ENCODE measurements at regions not wholly inside any gene's neighbourhood (a gene's known extent, or its start where the extent isn't known, plus 50 kb on each side); places are given as distances from the start of the nearest gene placed in this dataset.
"Not testable (repeated sequence)": the region's sequence is repeated elsewhere in the genome, so short reads cannot be mapped to it uniquely, and the experiment has no call there.

DNA sequence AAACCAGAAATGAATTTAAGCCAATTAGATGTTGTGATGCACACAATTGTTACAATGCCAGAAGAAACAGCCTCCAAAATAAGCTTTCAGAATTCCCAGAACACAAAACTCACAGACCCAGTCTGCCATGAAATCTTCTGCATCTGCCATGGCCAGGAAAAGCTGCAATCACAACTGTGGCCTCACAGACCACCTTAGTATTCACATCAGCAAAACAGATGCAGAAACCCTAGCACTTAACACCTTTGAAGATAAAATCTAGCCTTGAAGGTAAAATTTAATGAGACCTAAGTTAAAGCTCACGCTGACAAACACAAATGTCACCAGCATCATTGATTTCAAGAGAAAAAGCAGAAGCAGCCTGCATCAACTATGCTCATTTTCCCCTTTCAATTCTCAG is 566.8 kb upstream of the TMPRSS15 start:
- DNase-seq, result no peak

DNA sequence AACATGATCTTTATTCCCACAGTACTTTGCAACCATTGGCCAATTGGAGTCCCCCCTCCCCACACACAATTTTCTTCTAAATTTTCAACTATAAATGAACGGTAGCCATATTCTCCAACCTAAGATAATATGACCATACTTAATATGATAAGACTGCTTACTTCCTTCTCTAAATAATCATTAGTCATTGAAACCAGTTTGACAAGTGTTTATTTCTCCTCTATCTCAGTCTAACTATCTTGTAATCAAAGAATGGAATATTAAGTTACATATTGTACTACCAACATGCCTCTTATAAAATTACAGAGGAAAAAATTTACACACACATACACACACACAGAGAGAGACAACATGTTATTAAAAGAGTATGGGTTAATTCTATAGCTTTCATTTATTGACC is 567.4 kb upstream of the TMPRSS15 start:
- DNase-seq, result no peak

DNA sequence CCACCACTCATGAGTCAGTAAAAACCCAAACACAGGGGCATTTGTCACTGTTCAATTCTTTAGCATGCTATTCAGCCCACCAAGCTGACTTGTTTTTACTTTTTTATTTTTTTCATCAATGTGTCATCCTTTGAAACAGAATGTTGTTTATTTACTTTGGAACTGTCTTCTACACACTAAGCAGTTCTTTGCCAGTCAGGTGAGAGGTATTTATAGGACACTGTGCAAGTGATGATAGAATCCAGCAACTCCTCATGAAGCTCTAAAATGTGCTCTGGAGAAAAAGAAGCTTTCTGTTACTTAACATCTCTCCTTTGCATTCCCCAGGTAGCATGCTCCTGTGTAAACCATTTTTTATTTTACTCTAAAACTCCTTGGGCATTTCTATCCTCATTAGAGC is 582.0 kb upstream of the TMPRSS15 start:
- no peak for DNase-seq

DNA sequence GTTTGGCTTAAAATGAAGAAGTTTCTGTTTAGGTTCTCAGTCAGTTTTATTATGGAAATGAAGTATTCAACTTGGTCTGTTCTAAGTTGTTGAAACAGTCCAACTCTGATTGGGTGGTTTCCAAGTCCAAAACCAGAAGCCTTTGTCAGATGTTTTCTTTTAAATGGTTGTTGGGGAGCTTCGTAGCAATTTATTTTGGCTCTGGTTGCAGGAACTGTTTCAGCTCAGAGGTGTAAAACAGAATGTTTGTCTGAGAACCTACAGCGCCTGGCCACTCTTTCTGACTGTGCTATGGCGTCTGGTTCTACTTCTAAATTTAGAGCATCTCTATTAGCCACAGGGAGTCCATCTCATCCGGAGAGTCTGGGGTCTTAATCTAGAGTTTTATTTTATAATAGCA is 582.6 kb upstream of the TMPRSS15 start:
- DNase-seq, result no peak

DNA sequence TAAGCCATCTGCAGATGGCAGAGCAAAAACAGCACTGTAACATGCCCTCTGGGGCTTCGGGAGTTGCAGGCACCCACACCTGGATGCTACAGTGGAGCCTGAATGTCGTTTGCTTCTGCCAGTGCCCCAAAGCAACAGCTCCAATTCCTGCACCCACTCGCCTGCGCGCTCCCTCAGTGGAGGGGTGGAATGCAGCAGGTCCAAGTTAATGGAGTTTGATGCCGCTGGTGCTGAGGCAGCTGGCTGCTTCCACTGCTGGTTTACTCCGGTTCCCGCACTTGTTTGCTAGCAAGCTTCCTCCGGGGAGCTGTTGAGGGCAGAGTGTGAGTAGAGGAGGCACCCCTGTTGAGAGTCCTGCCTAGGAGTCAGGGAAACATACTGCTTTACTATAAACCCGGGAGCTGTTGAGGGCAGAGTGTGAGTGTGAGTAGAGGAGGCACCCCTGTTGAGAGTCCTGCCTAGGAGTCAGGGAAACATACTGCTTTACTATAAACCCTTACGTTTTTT is 584.0 kb upstream of the TMPRSS15 start:
- DNase-seq, result no peak

DNA sequence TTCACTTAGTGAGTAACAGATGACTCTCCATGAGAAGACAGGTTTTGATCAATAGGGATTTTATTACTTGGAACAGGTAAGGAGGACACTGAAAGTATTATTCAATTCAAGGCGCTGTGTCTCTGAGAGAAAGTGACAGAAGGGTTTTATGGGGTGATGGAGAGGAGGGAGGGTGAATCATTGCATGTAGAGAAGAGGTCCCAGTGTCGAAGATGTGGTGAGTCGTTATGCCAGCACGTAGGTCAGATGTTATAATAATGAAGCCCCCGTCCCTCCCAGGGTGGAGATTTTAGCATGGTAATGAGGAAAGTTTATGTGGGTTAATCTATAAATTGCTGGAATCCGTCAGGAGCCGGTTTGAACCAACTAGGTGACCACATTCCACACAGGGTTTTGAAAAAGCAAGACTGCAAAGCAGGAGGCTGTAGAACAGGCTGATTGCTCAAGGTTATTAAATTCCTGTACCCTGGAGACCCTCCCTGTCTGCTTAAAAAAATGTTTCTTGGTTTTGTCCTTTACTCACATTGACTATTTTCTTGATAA is 586.4 kb upstream of the TMPRSS15 start:
- DNase-seq, result no peak

DNA sequence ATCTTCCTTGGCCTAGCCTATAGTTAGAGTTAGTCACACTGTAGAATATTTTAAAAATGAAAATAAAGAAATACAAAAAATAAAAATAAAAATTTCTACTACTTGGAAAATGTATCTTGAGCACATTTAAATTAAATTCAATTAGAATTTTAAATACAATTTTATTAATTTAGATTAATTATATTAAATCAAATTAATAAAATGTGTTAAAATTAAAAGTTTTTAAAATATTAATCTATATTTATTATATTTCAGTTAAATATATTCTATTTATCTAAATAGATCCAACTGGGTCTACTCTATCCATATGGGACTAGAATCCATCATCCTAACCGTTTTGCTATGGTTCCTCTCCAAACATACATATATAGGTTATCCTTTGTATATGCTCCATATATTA is 588.3 kb upstream of the TMPRSS15 start:
- DNase-seq, result no peak

DNA sequence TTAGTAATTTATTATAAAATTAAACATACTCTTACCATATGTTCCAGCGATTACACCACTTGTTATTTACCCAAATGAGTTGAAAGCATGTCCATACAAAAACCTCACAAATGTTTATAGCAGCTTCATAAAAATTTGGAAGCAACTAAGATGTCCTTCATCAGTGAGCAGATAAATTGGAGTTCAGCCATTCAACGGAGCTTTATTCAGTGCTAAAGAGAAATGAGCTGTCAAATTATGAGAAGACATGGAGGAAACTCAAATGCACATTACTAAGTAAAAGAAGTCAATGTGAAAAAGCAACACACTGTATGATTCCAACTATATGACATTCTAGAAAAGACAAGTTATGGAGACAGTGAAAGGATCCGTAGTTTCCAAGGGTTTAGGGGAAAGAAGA is 606.7 kb upstream of the TMPRSS15 start:
- no peak for DNase-seq

DNA sequence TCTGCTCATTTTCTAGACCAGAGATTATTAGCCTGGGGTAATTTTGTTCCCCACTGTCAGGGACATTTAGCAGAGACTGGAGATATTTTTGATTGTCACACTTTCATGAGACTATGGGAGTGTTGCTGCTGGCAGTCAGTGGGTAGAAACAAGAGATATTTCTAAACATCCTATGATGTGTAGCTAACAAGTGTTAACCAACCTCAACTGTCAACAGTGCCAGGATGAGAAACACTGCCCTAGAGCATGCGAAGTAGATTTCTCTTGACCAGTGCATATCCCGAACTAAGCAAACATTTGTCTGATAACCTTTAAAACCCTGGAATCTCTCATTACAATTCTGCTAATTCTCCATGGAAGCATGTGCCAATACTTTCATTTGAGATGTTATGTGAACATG is 607.4 kb upstream of the TMPRSS15 start:
- DNase-seq, result no peak

DNA sequence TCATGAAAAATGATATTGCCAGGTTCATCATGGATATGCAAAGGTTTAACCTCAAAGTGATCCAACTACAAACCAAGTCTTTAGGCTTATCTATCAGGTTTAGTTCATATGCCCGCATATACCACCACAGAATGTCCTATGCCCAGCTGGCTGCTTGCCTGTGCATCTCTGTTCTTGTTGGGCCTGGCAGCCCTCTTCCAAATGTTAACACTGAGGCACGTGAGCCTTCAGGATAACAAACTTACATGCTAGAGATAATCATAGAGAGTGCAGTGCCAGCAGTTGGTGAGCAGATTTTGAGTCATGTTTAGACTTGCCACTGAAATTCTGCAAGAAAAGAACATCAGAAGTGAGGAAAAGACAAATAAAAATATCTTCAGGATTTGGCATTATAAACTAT is 607.9 kb upstream of the TMPRSS15 start:
- no peak for DNase-seq

DNA sequence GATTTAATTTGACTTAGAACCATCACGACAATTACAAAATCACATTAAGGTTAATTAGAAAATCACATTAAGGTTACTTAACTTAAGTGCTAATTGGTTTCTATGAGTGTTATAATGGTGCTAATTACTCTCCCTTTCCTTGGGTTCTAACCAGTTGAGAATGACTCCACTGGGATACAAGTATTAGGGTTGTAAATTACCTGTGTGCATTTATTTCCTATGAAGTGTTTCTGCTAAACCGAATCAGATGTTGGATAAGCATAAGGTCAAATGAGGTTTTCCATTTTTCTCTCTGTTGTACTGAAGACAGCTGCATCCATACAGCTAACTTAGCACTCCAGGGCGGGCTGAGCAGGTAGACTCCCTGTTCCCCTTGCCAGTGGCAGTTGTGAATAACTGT is 610.3 kb upstream of the TMPRSS15 start:
- no peak for DNase-seq

DNA sequence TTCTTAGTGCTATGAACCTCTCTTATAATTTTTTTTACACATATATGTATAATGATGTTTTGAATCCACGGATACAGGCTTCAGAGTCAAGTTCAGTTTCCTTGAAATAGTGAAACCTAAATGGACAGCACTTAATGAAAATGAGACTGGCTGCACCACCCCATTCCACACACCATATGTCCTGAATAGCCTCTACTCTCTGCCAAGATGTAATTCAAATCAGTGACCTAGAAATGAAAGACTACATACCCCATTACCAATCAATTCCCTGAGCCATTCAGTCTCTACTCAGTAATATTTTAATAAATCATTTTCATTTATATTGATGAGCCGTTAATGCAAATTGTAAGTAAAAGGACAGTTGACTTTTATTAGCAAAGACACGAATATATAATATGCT is 614.9 kb upstream of the TMPRSS15 start:
- no peak for DNase-seq

DNA sequence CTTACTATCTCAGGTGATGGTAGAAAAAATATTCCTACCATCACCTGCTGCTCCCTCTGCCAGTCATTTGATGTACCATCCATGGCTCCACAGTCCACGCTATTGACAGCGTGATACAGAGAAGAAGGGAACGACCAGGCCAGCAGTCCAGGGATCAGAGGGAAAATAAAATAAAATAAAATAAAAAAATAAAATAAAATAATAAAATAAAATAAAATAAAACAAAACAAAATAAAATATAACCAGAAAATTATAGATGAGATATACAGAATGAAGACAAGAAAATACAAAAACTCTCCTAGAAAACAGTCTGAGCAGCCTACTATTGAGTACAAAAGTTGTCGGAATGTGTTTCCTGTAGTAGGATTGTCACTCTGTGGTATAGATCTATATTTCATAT is 619.4 kb upstream of the TMPRSS15 start:
- no peak for DNase-seq

DNA sequence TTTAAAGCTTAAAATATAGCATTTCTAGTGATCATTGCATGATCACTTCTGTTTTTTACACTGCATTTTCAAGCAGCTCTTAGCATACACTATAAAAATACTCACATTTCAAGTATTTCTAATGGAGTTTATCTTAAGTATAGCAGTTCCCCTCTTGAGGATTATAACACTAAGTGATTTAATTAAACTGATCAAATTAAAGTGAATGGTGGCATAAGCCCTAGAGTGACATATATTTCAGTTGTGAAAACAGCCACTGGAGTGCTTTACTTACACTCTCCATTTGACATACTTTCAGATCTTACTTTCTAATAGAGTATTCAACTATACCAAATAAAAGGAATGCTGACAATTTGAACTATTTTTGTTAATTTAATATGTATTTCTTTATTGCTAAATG is 623.3 kb upstream of the TMPRSS15 start:
- DNase-seq, result no peak

DNA sequence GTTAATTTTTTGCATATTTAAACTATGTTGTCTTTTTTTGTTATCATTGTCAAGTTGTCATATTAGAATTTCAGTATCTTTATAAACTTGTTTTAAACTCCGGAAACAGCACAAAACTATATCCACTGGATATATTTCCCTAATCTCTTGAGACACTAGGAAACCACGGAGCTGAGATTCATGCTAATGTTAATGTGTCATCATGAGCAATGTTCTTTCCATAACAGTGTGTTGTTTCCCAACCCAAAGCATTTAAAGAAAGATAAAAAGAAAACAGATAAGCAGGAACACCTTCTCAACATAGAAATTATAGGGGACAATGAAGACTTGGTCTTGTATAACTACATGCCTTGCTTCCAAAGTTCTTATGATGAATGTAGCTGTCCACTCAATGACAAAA is 626.2 kb upstream of the TMPRSS15 start:
- no peak for DNase-seq

DNA sequence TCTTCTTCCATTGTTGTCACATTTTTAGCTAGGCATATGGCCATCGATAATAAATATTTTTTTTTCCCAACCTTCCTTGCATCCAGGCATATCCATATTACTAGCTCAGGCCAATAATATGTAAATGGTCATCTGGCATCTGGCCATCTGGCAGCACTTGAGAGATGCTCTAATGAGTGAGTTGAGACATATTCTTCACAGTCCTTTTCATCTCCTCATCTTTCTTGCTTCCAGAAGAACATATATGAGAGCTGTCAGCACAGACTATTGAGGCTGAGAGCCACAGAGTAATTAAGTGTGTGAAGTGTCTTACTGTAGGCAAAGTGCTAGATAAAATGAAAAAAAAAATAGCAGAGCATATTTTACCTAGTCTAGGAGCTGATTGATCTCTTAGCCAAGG is 628.4 kb upstream of the TMPRSS15 start:
- DNase-seq, result no peak

DNA sequence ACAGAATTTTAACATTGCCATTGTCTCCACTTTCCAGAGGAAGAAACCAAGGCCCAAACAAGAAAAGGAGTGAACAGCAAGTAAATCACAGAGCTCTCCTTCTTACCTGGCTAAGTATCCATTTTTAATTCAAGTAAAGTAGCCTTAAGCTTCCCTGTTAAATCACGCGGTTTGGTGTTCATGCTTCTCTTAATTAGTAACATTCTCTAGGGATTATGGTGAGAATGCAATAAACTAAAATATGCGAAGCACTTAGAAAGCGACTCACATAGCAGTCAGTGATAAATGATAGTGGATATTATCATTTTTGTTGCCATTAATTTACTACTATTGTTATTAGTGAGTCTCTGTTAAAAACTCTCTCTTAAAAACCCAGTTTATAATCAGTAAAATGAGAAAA is 630.5 kb upstream of the TMPRSS15 start:
- DNase-seq, result no peak

DNA sequence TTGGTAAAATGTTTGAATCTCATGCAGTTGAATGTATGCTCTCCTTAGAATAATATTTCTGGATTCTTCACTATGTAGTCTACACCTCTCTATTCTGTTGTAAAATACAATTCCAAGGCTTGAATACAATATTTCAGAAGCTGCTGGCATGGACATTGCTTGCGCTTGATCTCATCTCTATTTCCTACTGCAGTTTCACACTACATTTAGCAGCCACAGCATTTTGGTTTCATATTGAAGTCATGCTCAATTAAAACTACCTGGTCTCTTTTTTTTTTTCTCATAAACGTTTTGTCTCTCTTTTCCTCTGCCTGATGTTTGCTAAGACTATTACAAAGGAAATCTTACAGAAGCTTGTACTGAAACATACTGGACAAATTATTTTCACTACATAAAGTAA is 631.0 kb upstream of the TMPRSS15 start:
- no peak for DNase-seq

DNA sequence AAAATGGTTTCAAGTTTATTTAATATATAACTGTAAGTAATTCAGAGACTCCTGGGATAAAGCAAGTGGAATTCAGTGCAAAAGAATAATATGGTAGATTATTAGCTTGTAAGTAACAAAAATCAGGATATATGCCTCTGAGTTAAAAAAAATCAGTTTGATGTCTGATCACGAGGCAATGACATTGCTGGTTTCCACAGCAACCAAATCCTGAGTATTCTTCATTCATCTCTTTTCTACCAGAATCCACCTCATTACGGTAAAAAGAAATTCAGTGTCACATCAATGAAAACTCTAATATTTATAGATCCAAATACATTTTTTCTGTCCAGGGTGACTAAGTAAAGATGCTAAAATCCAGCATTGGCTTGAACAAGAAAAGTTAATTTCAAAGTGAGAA is 642.3 kb upstream of the TMPRSS15 start:
- no peak for DNase-seq

DNA sequence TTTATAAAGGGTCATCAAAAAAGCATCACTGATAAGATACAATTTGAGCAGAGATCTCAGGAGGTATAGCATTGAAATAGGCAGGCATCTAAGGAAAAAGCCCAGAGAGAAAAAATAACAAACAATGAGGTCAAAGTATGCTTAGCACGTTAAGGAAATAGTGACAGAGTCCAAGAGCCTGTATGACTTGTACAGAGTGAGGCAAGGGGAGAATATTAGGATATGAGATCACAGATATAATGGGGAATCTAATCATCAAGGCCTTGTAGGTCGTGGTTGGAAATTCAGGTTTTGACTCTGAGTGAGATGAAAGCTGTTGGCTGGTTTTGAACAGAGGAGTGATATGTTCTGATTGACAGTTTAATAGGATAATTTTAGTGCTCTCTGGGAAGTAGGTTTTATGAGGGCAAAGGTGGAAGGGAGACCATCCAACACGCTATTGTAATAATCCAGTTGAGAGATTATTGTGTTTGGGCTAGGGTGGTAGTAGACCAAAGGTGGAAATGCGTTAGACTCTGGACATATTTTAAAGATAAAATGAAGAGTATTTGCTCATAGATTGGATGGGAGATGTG is 644.6 kb upstream of the TMPRSS15 start:
- no peak for DNase-seq

DNA sequence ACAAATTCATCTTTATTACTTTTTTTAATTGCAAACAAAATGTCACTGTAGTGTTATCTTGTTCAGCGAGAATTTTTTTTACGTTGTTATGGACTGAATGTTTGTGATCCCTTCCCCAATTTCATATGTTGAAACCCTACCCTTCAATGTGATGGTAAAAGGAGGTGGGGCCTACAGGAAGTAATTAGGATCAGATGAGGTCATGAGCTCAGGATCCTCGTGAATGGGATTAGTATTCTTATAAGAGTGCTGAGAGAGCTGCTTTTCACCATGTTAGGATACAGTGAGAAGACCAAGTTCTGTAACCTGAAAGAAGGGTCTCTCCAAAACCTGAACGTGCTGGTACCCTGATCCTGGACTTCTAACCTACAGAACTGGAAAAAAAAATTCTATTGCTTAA is 646.0 kb upstream of the TMPRSS15 start:
- DNase-seq, result no peak

DNA sequence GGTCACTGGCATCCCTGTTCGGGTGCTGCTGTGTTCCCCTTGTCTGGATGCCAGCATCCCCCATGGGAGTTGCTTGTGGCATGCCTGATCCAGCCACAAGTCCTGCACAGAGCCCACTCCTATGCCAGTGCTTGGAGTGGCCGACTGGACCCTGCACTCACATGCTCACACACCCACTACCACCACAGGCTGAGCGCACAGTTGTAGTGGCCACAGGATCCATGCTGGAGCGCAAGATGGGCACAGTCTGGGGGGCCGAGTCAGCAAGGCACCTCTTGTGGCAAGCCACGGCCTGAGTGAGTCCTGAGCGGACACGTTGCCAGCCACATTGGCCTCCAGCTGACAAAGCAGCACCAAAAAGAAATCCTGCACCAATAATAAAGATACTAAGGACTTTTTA is 661.6 kb upstream of the TMPRSS15 start:
- no peak for DNase-seq

DNA sequence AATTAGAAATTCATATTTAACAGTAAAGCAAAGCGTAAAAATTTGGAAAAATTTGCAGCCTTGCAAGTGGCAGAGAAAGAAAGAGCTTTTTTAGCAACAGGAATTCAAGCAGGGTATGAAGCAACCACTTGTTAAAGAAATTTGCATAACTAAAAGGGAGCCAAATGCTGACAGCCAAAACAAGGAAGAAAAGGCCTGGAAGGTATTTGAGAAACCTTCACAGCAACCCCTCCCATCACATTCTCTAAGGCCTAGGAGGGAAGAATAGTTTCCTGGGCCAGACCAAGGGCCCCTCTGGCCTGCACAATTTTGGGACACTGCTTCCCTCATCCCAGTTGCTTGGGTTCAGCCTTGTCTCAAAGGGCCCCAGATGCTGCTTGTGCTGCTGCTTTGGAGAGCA is 672.4 kb upstream of the TMPRSS15 start:
- DNase-seq, result no peak

DNA sequence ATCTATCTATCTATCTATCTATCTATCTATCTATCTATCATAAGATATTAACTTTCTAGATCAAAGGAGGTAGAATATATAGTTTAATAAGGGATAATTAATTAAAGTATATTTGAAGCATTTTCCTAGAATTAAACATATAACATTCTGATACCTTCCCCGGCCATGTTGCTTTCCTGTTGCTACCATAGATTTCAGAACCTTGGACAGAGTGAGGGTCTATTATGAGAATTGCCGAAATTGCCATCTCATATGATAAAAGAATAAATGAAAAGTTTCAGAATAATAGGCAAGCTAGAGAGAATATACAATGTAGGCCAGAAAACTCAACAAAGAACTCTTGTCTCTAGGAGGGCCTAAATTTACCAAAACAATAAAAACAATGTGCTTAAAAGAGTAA is 706.1 kb upstream of the TMPRSS15 start:
- DNase-seq, result no peak

DNA sequence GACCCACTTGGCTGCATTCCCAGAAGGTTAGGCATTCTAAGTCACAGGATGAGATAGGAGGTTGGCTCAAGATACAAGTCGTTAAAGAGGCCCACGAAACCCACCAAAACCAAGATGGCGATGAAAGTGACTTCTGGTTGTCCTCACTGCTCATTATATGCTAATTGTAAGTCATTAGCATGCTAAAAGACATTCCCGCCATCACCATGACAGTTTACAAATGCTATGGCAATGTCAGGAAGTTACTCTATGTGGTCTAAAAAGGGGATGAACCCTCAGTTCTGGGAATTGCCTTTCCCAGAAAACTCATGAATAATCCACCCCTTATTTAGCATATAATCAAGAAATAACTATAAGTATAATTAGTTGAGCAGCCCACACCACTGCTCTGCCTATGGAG is 715.7 kb upstream of the TMPRSS15 start:
- DNase-seq, result not testable (repeated sequence)

DNA sequence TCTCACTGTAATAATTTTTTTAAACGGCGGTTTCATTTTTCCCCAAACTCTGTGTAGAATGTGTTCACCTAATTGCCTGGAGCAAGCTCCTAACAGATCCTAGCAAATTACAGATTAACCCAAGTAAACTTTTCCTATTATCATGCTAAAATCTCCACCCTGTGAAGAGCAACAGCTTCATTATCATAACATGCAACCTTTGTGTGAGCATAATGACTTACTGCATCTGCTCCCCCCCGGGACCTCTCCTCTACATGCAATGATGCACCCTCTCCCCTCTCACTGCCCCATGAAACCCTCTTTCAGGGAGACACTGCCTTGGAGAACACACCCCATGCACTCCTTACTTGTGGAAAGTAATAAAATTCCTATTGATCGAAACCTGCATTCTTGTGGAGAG is 717.0 kb upstream of the TMPRSS15 start:
- no peak for DNase-seq

All from NCI-H510A treated with DMSO at 0.1 percent for 48 hours (cell line).